ENCODE measurements at regions not wholly inside any gene's neighbourhood (a gene's known extent, or its start where the extent isn't known, plus 50 kb on each side); places are given as distances from the start of the nearest gene placed in this dataset.
"Not testable (repeated sequence)": the region's sequence is repeated elsewhere in the genome, so short reads cannot be mapped to it uniquely, and the experiment has no call there.

DNA sequence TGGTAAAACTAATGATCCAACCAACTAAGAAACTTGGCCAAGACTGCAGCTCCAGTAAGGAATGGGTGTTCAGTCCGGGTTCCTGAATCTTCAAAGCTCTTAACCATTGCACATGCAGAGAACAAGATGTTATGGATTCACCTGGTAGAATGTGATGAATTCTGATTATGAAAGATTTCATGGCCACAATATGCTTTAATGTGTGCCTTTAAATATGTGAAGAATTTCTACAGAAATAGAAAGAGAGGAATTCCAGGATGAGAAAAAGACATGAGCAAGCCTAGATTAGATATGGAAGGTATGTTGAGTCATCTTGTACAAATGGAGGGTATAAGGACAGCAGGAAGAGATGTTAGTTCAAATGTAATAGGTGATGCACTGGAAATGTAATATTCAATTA is 472.2 kb upstream of the TENM3 start:
- no peak for DNase-seq

- DNase-seq: no peak
These were observed 467.9 kb upstream of the TENM3 start for GRCh38 chr4:181775298-181775697.

DNA sequence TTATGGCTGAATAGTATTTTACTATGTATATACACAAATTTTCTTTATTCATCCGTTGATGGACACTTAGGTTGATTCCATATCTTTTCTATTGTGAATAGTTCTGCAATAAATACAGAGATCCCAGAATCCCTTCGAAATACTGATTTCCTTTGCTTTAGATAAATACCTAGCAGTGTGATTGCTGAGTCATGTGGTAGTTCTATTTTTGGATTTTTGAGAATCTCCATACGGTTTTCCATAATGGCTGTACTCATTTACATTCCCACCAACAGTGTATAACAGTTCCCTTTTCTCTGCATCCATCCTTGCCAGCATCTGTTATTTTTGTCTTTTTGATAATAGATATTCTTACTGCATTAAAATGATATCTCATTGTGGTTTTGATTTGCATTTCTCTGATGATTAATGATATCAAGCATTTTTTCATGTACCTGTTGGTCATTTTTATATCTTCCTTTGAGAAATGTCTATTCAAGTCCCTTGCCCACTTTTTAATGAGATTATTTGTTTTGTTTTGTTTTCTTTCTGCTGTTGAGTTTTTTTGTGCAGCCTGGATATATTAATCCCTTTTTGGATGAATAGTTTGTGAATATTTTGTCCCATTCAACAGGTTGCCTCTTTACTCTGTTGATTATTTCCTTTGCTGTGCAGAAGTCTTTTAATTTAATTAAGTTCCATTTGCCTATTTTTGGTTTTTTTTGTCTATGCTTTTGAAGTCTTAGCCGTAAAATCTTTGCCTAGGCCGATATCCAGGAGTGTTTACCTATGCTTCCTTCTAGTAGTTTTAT is 466.7 kb upstream of the TENM3 start:
- no peak for DNase-seq

DNA sequence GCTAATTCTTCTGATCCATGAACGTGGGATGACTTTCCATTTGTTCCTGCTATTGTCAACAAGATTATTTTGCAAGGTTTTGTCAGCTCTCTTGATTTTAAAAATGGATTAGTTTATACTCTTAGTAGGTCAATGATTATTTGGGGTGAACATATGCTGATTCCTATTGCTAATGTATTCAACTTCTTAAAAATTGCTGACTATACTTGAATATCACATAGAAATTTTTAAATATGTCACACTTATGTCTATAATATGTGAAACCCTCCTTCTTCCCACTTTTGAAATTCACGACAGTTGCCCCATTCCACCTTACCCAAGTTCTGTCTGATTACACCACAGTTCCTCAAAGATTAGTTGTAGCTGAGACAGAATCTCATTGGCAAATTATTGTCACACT is 465.7 kb upstream of the TENM3 start:
- no peak for DNase-seq

- no peak for DNase-seq
These were observed 458.3 kb upstream of the TENM3 start for GRCh38 chr4:181784881-181785280.

- peak; percentile 70 for DNase-seq
These were observed 450.6 kb upstream of the TENM3 start for GRCh38 chr4:181792641-181793040.

- peak; percentile 81 for DNase-seq
These were observed 450.1 kb upstream of the TENM3 start for GRCh38 chr4:181793096-181793495.

GRCh38 chr4:181796502-181796901 is 446.7 kb upstream of the TENM3 start:
- DNase-seq: no peak

DNA sequence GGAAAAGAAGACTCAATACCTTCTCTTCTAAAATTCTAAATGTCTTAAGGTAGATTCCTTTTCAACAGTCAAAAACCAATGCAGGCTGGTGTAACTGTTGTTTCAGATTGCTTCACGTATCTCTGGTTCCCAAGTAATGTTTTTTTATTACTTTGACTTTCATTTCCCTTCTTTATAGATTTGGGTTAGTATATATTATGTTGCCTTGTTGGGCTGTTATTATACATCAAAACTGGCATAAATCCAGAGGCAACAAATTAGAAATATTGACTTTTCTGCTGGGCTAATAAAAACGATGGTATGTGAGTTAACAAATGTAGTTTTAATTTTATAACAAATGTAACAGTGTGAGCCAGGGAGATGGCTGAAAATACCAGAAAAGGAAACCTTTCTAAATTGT is 444.7 kb upstream of the TENM3 start:
- DNase-seq: no peak

DNA sequence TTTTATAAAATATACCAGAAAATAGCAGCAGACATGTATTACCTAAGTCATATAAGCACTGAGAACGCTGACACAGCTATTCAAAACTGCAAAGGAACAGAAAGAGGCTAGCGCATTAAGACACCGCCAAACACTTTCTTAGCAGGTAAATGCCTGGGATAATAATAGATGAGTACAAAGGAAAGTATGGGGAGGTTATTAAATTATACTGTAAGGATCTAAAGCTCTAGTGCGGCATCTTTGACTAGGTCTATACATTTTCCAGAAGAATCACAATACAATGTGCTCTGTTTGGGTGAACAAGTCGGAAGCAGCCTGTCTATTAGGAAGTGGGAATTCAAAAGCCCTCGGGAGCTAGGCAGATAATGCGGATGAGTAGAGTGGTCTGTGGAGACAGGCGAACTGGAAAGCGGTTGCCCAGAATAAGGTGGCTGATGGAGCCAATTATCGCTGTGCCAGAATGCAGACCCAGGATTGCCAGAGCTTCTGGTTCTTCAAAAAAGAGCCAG is 443.6 kb upstream of the TENM3 start:
- DNase-seq: no peak

DNA sequence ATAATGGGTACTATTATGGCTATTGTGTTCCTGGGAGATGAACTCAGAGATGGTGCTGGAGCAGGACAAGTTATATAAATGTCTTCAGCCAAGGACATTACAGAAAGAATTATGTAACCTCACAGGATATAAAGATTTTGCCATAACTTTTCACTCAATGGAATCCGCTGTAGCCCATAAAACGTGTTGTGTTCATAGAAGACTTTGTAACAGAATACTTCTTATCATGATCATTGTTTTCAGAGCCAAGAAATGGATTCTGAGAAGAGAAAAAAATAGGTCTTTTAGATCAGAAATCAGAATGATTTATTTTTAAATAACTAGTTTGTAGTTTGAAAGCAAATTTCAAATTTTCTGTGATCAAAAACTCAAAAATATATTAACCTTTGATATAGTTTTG is 441.0 kb upstream of the TENM3 start:
- DNase-seq: no peak

DNA sequence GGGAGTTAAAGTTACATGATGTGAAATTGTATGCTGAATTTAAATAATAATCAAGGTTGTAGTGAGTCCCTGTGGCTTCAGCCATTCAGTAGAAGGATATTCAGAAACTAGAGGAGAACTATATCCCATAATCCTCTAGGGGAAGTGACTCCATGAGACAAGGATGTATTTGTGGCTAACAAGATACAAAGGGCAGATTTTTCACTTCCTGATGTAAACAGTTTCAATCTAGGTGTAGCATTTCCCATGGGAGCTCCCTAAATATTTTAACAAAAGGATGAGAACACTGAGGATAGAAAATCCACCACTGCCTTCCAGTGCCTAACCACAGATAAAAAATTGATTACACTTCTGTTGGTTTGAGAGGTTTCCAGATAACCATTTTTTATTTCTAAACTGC is 435.4 kb upstream of the TENM3 start:
- DNase-seq: no peak

DNA sequence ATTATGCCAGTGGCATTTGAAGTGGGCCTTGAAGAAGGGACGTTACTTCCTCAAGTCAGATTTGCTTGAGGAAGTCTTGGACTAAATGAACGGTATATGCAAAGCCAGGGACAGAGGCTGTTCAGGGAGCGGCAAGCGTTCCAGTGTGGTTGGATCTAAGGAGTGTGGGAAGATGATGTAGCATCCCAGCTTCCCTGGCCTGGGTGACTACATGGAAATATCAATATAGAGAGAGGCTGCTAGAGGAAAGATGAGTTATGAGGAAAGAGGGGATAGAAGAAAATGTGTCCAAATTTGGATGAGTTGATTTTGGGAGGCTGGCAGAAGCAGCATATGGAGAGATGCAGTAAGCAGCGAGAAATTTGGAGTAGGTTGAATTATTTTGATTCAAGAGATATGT is 432.5 kb upstream of the TENM3 start:
- no peak for DNase-seq

- DNase-seq: not testable (repeated sequence)
These were observed 431.7 kb upstream of the TENM3 start for GRCh38 chr4:181811550-181811949.

GRCh38 chr4:181819946-181820345 is 423.3 kb upstream of the TENM3 start:
- no peak for DNase-seq

- DNase-seq: no peak
These were observed 422.6 kb upstream of the TENM3 start for GRCh38 chr4:181820553-181820952.

DNA sequence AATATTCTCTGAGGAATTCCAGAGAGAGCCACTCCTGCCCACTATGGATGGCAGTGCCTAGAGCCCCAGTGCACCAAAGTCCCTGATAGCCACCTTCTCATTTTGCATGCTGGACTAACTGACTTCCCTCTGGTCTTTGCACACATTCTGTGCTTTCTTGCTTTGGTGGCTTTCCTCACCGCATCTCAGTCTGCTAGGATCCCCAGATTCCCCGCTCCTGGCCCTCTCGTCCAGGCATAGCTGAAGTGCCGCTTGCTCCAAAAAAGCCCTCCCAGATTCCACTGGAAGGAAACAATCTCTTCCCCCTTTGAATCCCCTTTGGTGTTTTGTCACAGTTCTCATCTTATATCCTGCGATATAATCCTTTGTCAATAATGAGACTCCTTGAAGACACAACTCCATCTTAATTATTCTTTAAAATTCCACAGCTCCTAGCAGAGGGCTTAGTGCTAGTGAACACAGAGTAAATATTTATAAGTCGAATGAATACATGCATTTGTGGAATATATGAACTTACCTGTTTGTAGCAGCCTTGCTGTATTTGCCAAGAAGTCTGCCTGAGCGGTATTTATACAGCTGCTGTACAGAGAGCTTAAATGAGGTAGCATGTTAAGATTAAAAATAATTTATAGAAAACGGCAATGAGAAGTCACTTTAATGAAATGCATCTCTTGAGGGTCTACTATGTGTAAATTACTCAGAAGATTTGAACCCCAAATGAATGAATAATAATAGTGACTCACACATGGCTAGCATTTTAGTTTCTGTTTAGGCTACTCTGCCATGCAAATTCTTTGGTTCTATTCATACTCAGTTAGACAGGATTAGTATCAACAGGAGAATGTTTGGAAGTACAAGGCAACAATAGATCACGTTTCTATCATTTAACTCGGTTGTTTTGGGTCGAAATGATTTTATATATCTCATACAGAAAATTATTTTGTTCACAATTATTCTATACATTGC is 421.9 kb upstream of the TENM3 start:
- no peak for DNase-seq

DNA sequence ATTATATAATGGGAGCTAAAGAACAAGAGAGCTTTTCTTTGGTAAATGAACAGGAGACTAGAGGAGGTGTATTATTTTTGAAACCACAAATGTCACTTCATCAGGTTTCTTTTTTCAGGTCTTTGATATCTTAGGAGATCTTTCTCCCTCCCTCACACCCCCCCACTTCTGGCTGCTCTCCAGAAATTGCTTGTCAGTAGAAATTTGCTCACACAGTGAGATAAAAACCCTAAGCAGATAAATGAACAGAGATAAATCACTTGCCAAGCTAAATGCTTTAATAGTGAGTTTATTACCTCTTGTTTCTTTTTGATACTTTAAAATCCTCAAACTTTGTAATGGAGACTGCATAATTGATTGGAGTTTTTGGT is 421.2 kb upstream of the TENM3 start:
- peak; percentile 3 for DNase-seq

- DNase-seq: no peak
These were observed 420.0 kb upstream of the TENM3 start for GRCh38 chr4:181823183-181823582.

DNA sequence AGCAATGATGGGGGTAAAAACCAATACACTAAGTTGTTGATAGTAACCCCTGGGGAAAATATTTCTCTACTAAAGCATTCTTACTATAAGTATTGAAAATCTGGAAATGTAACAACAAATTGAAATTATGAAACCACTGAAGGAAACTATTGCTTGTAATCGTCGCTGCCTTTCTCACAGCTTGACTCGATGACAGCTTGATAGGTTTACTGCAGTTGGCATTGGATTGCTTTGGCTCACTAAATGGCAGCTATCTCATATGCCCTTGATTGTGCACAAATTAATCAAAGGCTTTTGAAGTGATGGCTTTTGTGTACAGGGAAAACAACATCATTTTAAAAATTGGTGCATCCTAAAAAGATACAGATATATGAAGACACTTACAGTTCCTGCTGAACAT is 419.6 kb upstream of the TENM3 start:
- DNase-seq: no peak

DNA sequence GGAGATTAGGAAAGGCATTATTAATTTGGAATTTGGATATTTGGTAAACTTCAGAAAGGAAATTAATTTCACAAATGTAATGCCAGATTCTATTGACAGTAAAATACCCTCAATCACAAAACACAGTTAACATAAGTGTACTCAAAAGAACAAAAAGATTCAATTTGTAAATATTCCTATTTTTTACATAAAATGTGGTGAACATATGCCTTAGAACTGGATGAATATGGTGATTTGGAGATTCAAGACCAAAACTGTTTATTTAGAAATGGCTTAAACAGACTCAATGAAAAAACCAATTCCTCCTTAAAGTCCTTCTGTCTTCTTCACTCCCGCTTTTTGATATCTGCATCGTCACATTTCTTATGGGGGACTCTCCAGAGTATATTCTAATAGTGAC is 417.6 kb upstream of the TENM3 start:
- no peak for DNase-seq

DNA sequence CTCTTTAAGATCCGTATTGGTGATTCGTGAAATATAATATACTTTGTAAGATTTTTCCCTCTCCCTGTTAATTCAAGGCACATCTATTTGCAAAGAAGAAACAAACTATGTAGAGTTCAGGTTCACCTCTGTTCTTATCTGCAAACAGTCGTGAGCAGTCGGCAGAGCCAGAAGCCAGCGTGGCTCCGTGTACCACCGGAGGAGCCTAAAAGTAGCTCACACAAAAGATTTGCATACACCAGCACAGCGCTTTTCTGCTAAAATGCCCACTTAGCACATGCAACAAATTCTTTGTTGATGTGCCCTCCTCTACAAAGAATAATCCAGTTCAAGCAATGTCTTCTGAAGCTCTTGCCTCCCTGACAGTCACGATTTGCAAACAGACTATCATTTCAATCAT is 416.0 kb upstream of the TENM3 start:
- no peak for DNase-seq

DNA sequence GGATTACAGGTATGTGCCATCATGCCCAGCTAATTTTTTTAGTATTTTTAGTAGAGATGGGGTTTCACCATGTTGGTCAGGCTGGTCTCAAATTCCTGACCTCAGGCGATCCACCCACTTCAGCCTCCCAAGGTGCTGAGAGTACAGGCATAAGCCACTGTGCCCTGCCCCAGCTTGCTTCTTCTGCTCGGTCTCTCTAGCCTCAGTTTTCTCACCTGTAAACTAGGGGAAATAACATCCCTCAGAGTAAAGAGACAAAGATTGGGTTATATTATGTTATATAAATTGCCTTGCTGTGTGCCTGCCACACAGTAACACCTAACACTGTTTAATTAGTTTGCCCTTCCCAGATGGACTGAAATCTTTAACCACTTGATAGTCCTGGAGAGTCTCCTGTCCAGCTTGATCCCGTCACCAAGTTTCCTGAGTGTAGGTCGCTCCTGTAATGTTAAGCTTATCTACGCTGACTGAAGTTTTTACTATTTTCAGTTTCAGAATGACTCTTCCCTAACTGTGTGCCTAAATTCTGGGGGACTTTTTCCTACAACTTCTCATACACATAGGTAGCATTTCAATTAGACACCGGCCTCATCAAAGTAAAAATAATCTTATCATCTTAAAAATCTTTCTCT is 412.7 kb upstream of the TENM3 start:
- no peak for DNase-seq

DNA sequence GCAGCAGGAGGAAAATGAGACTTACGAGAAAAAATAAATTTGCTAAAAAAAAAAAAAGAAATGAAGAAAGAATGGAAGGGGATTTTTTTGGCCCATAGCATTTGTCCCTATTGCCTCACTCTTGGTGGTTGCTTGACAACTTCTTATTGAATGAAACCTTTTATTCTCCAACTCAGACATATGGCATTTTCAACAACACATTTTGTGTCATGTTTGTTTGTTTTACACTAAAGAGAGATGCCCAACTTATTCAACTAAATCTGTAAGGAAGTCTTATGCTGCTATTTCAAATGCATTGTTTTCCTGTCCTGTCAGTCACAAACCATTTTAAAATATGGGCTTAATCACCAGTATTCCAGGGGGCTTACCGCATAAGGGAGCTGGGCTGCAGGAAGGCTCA is 409.1 kb upstream of the TENM3 start:
- DNase-seq: no peak

Data from DMS79 (cell line).